Chondrocyte (in vitro differentiated cells): ENCODE measurements at regions not wholly inside any gene's neighbourhood (a gene's known extent, or its start where the extent isn't known, plus 50 kb on each side); places are given as distances from the start of the nearest gene placed in this dataset.

ENCODE experiments used
- DNase-seq: peaks from one replicate; pipeline ENCODE4 v3.0.0; 2021; ENCODE audit warnings: mixed read lengths, low spot score
- H3K27ac Mint-ChIP-seq: one replicate; pipeline ENCODE4 v1.8.0; 2021; ENCODE audit warnings: mild to moderate bottlenecking, moderate library complexity, mixed read lengths; ENCODE audit not compliant: unreplicated experiment
- H3K27me3 Mint-ChIP-seq: 2 replicates; pipeline ENCODE4 v1.8.0; 2021; ENCODE audit warnings: low read depth, mixed read lengths
- H3K36me3 Mint-ChIP-seq: 2 replicates; pipeline ENCODE4 v1.8.0; 2021; ENCODE audit warnings: low read depth, mixed read lengths
- H3K4me1 Mint-ChIP-seq: 2 replicates; pipeline ENCODE4 v1.8.0; 2021; ENCODE audit warnings: low read depth, mild to moderate bottlenecking, mixed read lengths
- H3K4me3 Mint-ChIP-seq: one replicate; pipeline ENCODE4 v1.8.0; 2021; ENCODE audit warnings: mild to moderate bottlenecking, moderate library complexity, mixed read lengths; ENCODE audit not compliant: unreplicated experiment
- H3K9me3 Mint-ChIP-seq: 2 replicates; pipeline ENCODE4 v1.8.0; 2021; ENCODE audit warnings: low read depth, mixed read lengths
- CTCF ChIP-seq: fragments of 200-600 bp; sonication (generic); IDR thresholded peaks from 2 replicates; pipeline ENCODE4 v1.5.0; 2021; ENCODE audit warnings: antibody characterized with exemption, mild to moderate bottlenecking, moderate library complexity

DNA sequence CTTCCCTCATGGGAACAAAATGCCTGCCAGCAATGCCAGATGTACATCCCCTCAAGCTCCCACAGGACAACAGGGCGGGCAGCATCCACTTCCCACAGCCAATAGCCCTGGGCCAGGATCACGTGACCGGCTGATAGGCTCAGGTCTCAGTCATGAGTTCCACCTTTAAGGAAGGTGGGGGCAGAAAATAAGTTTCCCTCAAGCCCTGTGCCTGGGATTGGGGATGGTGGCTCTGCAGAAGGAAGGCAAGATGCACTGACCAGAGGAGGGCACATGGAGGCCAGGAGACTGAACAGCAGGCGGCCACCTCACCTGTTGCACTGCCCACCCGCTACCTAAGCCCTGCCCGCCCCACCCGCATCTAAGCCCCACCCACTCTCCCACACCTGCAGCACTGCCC lies 149.1 kb downstream of the BMP7 start:
- no peak for TF ChIP-seq CTCF
- Mint-ChIP-seq H3K9me3 (peaks cover 9% of the 10 kb centered on the region), H3K27me3 (peaks cover 29% of the 10 kb centered on the region), H3K27ac (no peak overlapping the region), H3K36me3 (peaks cover 3% of the 10 kb centered on the region), H3K4me3 (no peak overlapping the region), H3K4me1 (no peaks in the 10 kb centered on the region)
- no peak for DNase-seq

DNA sequence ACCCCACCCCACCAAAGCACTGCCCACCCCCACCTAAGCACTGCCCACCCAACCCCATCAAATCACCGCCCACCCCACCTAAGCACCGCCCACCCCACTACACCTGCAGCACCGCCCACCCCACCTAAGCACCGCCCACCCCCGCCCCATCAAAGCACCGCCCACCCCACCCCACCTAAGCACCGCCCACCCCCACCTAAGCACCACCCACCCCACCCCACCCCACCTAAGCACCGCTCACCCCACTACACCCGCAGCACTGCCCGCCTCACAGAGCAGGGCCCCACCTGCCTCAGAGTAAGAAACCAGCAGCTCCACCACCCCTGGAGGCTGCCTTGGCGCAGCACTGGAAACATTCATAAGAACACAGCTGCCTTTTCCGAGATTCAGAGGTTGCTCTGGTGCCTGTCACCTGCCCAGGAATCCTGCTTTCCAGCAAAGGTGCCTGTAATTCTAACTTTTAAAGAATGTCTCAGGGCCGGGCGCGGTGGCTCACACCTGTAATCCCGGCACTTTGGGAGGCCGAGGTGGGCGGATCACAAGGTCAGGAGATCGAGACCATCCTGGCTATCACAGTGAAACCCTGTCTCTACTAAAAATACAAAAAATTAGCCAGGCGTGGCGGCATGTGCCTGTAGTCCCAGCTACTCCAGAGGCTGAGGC lies 148.2 kb downstream of the BMP7 start:
- H3K9me3 Mint-ChIP-seq = peaks cover 9% of the 10 kb centered on the region
- no peak for DNase-seq
- H3K4me1 Mint-ChIP-seq = no peaks in the 10 kb centered on the region
- no peak overlapping the region for H3K27ac Mint-ChIP-seq
- TF ChIP-seq CTCF = no peak
- peaks cover 3% of the 10 kb centered on the region for H3K36me3 Mint-ChIP-seq
- H3K27me3 Mint-ChIP-seq = peaks cover 32% of the 10 kb centered on the region
- no peak overlapping the region for H3K4me3 Mint-ChIP-seq
